Gastrocnemius medialis (tissue), 4 donors: ENCODE measurements at regions not wholly inside any gene's neighbourhood (a gene's known extent, or its start where the extent isn't known, plus 50 kb on each side); places are given as distances from the start of the nearest gene placed in this dataset.
"Not testable (repeated sequence)": the region's sequence is repeated elsewhere in the genome, so short reads cannot be mapped to it uniquely, and the experiment has no call there.

Source experiments
- POLR2A ChIP-seq, 2 donors: fragments of 450-650 bp; IDR thresholded peaks; one replicate each; pipeline ENCODE4 v1.6.1; 2017; ENCODE audit warnings: antibody characterized with exemption in 2 of 2, mild to moderate bottlenecking in 2 of 2, moderate library complexity in 2 of 2
- TF ChIP-seq, protein P1 (sequence below), 5 experiments: fragments of 450-650 bp in 3 of 5; fragments of 200-600 bp in 2 of 5; sonication (generic) in 2 of 5; IDR thresholded peaks in 4 of 5; conservative IDR thresholded peaks in 1 of 5; 1 replicate in 4 of 5; 2 replicates in 1 of 5; pipeline ENCODE4 v1.5.1; 2016 to 2019; ENCODE audit warnings: antibody characterized with exemption in 5 of 5, mild to moderate bottlenecking in 3 of 5, moderate library complexity in 3 of 5

DNA sequence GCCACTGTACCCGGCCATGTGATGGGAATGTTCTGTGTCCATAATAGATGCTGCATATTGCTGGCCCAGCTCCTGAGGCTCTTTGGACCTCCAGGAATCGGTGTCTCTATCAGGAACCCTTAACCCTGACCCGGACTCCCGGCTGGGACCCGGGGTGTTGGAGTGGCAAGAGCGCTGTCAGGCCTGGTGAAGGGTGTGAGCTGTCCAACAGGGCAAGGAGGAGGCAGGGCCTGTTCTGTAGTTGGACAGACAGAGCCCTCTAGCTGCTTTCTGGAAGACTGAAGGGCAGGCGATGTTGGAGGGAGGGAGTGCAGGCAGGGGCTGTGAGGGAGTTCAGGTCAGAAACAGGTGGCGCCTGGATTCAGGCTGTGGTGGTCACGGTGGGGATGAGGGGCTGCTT lies 3082.3 kb downstream of the RPIA start:
- TF ChIP-seq, protein P1, sequence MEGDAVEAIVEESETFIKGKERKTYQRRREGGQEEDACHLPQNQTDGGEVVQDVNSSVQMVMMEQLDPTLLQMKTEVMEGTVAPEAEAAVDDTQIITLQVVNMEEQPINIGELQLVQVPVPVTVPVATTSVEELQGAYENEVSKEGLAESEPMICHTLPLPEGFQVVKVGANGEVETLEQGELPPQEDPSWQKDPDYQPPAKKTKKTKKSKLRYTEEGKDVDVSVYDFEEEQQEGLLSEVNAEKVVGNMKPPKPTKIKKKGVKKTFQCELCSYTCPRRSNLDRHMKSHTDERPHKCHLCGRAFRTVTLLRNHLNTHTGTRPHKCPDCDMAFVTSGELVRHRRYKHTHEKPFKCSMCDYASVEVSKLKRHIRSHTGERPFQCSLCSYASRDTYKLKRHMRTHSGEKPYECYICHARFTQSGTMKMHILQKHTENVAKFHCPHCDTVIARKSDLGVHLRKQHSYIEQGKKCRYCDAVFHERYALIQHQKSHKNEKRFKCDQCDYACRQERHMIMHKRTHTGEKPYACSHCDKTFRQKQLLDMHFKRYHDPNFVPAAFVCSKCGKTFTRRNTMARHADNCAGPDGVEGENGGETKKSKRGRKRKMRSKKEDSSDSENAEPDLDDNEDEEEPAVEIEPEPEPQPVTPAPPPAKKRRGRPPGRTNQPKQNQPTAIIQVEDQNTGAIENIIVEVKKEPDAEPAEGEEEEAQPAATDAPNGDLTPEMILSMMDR (IDR thresholded peaks at IDR 0.05 in 4 of 5, conservative IDR thresholded peaks at IDR 0.05 in 1 of 5), result not testable (repeated sequence)
- TF ChIP-seq POLR2A (IDR thresholded peaks at IDR 0.05), result not testable (repeated sequence)
